Esophagus muscularis mucosa (tissue), 4 donors: ENCODE measurements at regions not wholly inside any gene's neighbourhood (a gene's known extent, or its start where the extent isn't known, plus 50 kb on each side); places are given as distances from the start of the nearest gene placed in this dataset.

Experiments
- DNase-seq: peaks from one replicate; pipeline ENCODE4 v3.0.0-alpha.2; 2017; ENCODE audit errors: extremely low spot score
- H3K27ac ChIP-seq, 4 donors: fragments of 200-600 bp; sonication (generic); replicated peaks in 1 of 4; 1 replicate in 3 of 4; 2 replicates in 1 of 4; pipeline ENCODE4 v1.5.1; 2016 to 2019; ENCODE audit warnings: mild to moderate bottlenecking in 1 of 4
- H3K27me3 ChIP-seq, 4 donors: fragments of 200-600 bp; sonication (generic); one replicate each; pipeline versions ENCODE4 v1.5.1 to v1.6.0; 2016 to 2019
- H3K36me3 ChIP-seq, 4 donors: fragments of 200-600 bp; sonication (generic); one replicate each; pipeline ENCODE4 v1.5.1; 2016 to 2019
- H3K4me1 ChIP-seq, 4 donors: fragments of 200-600 bp; sonication (generic); one replicate each; pipeline ENCODE4 v1.5.1; 2016 to 2019
- H3K4me3 ChIP-seq, 4 donors: fragments of 200-600 bp; sonication (generic); 1 replicate in 2 of 4; 2 replicates in 2 of 4; pipeline ENCODE4 v1.5.1; 2016 to 2019; ENCODE audit warnings: mild to moderate bottlenecking in 4 of 4, moderate library complexity in 1 of 4
- H3K9me3 ChIP-seq, 4 donors: fragments of 200-600 bp; sonication (generic); 1 replicate in 3 of 4; 2 replicates in 1 of 4; pipeline ENCODE4 v1.5.1; 2016 to 2019
- EP300 ChIP-seq: sonication (generic); formaldehyde crosslinking; IDR thresholded peaks from one replicate; pipeline ENCODE4 v1.6.1; 2017; ENCODE audit warnings: antibody characterized with exemption
- POLR2A ChIP-seq: fragments of 450-650 bp; IDR thresholded peaks from one replicate; pipeline ENCODE4 v1.6.1; 2017; ENCODE audit warnings: antibody characterized with exemption, moderate library complexity, mild to moderate bottlenecking, low read depth
- POLR2AphosphoS5 ChIP-seq, 2 donors: sonication (generic); formaldehyde crosslinking; IDR thresholded peaks; one replicate each; pipeline ENCODE4 v1.6.1; 2017; ENCODE audit warnings: antibody characterized with exemption in 2 of 2
- WGBS: methylation state at CpG from one replicate; pipeline ENCODE4 v1.1.5; 2018; 5-methylcytosine and 5-hydroxymethylcytosine counted together
- intact Hi-C: fragments of 100-400 bp; cut with DNase I; formaldehyde crosslinking; loops from one replicate; pipeline ENCODE4 v1.15.1; 2023
- TF ChIP-seq, protein P1 (sequence below), 3 experiments: fragments of 200-600 bp in 2 of 3; fragments of 450-650 bp in 1 of 3; sonication (generic) in 2 of 3; IDR thresholded peaks; one replicate each; pipeline ENCODE4 v1.5.1; 2017 to 2019; ENCODE audit warnings: antibody characterized with exemption in 3 of 3, mild to moderate bottlenecking in 2 of 3, moderate library complexity in 1 of 3

DNA sequence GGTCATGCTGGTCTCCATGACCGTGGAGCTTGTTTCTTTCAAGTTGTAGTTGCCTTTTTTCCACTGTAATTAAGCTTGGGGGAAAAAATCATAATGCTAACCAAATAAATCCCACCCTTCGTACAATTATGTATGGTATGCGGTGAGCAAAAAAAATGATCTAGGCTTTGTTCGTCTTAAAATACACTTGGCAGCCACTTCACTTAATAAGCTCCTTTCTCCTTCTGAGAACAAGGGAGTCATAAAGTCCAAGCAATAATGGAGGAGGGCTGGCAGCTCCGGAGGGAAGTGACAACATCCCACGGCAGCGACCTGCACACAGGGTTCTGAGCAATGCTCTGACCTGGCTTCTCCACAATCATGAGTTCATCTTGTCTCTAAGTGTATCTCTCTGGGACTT lies 91.2 kb upstream of the KLHL29 start:
- no peak for TF ChIP-seq POLR2A
- no peak for TF ChIP-seq EP300
- TF ChIP-seq POLR2AphosphoS5 (IDR thresholded peaks at IDR 0.05), result no peak
- TF ChIP-seq, protein P1, sequence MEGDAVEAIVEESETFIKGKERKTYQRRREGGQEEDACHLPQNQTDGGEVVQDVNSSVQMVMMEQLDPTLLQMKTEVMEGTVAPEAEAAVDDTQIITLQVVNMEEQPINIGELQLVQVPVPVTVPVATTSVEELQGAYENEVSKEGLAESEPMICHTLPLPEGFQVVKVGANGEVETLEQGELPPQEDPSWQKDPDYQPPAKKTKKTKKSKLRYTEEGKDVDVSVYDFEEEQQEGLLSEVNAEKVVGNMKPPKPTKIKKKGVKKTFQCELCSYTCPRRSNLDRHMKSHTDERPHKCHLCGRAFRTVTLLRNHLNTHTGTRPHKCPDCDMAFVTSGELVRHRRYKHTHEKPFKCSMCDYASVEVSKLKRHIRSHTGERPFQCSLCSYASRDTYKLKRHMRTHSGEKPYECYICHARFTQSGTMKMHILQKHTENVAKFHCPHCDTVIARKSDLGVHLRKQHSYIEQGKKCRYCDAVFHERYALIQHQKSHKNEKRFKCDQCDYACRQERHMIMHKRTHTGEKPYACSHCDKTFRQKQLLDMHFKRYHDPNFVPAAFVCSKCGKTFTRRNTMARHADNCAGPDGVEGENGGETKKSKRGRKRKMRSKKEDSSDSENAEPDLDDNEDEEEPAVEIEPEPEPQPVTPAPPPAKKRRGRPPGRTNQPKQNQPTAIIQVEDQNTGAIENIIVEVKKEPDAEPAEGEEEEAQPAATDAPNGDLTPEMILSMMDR (IDR thresholded peaks at IDR 0.05), result no peak

DNA sequence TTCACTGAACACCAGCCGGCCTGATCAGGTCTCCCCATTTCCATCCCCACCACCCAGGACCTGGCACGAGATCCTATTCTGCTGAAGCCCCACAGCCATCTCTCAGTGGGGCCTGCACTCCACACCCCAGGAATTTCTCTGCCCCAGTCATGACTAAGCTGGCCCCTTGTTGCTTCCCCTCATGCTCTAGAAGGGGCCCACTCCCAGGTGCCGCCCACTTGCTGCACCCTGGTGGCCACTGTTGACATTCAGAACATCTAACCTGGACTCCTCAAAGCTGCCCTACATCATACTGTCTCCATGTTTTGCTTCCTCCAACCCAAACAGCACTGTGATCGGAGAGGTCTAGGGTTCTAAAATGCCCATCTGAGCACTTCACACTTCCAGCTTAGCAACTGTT lies 90.7 kb upstream of the KLHL29 start:
- 61% methylated on average over 4 of the region's 4 CpGs for WGBS
- peak overlapping the region in 3 of 4 donors; percentile 5 to 41 (median 38) for H3K27ac ChIP-seq
- DNase-seq, result no peak
- H3K9me3 ChIP-seq, result no peaks in the 10 kb centered on the region
- intact Hi-C loops, result loop anchor here (5.0 kb wide), 1 partner anchor 53 kb away; no protein-coding TSS in a partner anchor
- H3K4me3 ChIP-seq, result no peak overlapping the region
- no peaks in the 10 kb centered on the region for H3K36me3 ChIP-seq
- H3K4me1 ChIP-seq, result peaks cover 8 to 31% (median 24%) of the 10 kb centered on the region in 4 donors
- no peaks in the 10 kb centered on the region for H3K27me3 ChIP-seq
- TF ChIP-seq EP300 (no peak), POLR2AphosphoS5 (IDR thresholded peaks at IDR 0.05) (no peak), POLR2A (no peak)
- TF ChIP-seq, protein P1 (IDR thresholded peaks at IDR 0.05), result no peak

More for the DNA sequence above, 91.2 kb upstream of the KLHL29 start:
- H3K4me3 ChIP-seq, result no peak overlapping the region
- no peak for DNase-seq
- intact Hi-C loops, result loop anchor here (5.0 kb wide), 1 partner anchor 54 kb away; no protein-coding TSS in a partner anchor
- no peaks in the 10 kb centered on the region for H3K9me3 ChIP-seq
- no peaks in the 10 kb centered on the region for H3K36me3 ChIP-seq
- 32% methylated on average over 7 of the region's 7 CpGs for WGBS
- no peaks in the 10 kb centered on the region for H3K27me3 ChIP-seq
- peaks cover 8 to 31% (median 24%) of the 10 kb centered on the region in 4 donors for H3K4me1 ChIP-seq
- H3K27ac ChIP-seq, result peak overlapping the region; percentile 5 to 41 (median 36)

DNA sequence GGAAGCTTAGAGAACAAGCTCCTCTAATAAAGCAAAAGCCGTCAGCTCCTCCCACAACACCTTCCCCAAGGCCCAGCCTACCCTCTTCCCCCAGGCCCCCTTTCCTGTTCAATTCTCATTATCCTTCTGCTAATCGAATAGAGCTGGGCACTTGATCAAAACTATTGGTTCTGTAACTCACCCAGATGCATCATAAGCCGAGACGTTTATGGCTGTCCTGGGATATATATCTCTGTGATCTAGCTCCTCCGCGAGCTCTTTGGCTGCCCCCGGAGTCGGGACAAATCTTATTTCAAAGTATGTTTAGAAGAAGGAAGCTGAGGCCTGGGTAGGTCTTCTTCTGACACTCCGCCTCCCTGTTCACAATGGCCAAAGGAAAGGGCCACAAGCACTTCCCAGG lies 88.3 kb upstream of the KLHL29 start:
- no peak for TF ChIP-seq EP300
- TF ChIP-seq, protein P1 (IDR thresholded peaks at IDR 0.05), result no peak
- TF ChIP-seq POLR2AphosphoS5 (IDR thresholded peaks at IDR 0.05), result no peak
- no peak for TF ChIP-seq POLR2A
- Histone ChIP-seq H3K36me3 (no peaks in the 10 kb centered on the region), H3K4me1 (peaks cover 8 to 26% (median 22%) of the 10 kb centered on the region in 4 donors), H3K4me3 (no peak overlapping the region), H3K27ac (no peak overlapping the region), H3K27me3 (no peaks in the 10 kb centered on the region), H3K9me3 (no peaks in the 10 kb centered on the region)
- 90% methylated on average over 9 of the region's 9 CpGs for WGBS
- DNase-seq, result no peak
- intact Hi-C loops, result no loop called here

DNA sequence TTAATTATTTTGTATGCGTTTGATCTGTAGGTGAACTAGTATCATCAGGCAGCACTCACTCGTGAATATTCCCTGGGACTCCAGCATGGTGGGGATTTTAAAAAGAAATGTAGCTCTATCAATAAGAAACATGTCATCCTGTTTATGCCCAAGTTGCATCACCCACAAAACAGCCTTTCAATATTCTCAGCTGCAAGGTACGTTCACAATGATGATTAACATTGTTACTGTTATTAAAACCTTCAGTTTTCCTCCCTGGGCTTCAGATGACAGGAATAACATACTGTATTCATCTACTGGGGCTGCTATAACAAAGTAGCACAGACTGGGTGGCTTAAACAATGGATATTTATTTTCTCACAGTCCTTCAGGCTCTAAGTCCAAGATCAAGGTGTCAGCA lies 87.9 kb upstream of the KLHL29 start:
- no peaks in the 10 kb centered on the region for H3K27me3 ChIP-seq
- intact Hi-C loops, result no loop called here
- DNase-seq, result no peak
- H3K4me3 ChIP-seq, result no peak overlapping the region
- H3K36me3 ChIP-seq, result no peaks in the 10 kb centered on the region
- TF ChIP-seq EP300 (no peak), POLR2AphosphoS5 (IDR thresholded peaks at IDR 0.05) (no peak), POLR2A (no peak)
- TF ChIP-seq, protein P1 (IDR thresholded peaks at IDR 0.05), result no peak
- WGBS, result 93% methylated on average over 3 of the region's 3 CpGs
- no peaks in the 10 kb centered on the region for H3K9me3 ChIP-seq
- H3K27ac ChIP-seq, result no peak overlapping the region
- H3K4me1 ChIP-seq, result peaks cover 8 to 25% (median 21%) of the 10 kb centered on the region in 4 donors

DNA sequence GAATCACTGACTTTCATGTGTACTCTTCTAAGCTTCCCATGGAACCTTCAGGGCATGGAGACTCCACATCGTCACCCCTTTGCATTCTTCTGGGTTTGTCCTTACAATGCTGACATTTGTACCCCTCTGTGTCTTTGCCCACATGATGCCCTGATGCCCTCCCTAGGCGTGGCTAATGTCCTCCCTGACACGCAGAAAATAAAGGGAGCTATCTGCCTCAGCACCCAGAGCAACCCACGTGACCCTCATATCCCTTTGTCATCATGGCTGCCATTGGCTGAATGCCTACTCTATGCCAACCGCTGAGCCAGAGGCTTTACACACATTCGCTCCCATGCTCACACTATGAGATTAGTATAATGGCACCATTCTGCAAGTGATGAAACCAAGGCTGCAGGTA lies 86.4 kb upstream of the KLHL29 start:
- WGBS, result 98% methylated on average over 6 of the region's 6 CpGs
- Histone ChIP-seq H3K27me3 (no peaks in the 10 kb centered on the region), H3K27ac (no peak overlapping the region), H3K4me3 (no peak overlapping the region), H3K9me3 (no peaks in the 10 kb centered on the region), H3K4me1 (peaks cover 0 to 10% (median 9%) of the 10 kb centered on the region in 4 donors), H3K36me3 (no peaks in the 10 kb centered on the region)
- intact Hi-C loops, result no loop called here
- no peak for DNase-seq
- TF ChIP-seq POLR2AphosphoS5 (IDR thresholded peaks at IDR 0.05) (no peak), EP300 (no peak)
